Calu3 (cell line): ENCODE measurements at regions not wholly inside any gene's neighbourhood (a gene's known extent, or its start where the extent isn't known, plus 50 kb on each side); places are given as distances from the start of the nearest gene placed in this dataset.

Experiments
- BruUV-seq: library from RNA; stranded (reverse); fragments of 400-500 nt; replicated peaks from 2 replicates; lab custom pipeline; 2021; lab: Mats Ljungman, UMichigan
- CTCF ChIA-PET: fragments of 300-600 bp; sonication (Branson Sonifier 250); formaldehyde crosslinking; loops from one replicate; lab custom pipeline; 2022; ENCODE audit warnings: antibody characterized with exemption; lab: Charles Lee
- DNase-seq: peaks from one replicate; pipeline ENCODE4 v3.0.0; 2022
- H3K27ac Mint-ChIP-seq: one replicate; pipeline ENCODE4 v1.8.0; 2022; ENCODE audit warnings: mixed read lengths; ENCODE audit not compliant: unreplicated experiment
- H3K27me3 Mint-ChIP-seq: one replicate; pipeline ENCODE4 v1.8.0; 2022; ENCODE audit warnings: mixed read lengths; ENCODE audit not compliant: unreplicated experiment
- H3K36me3 Mint-ChIP-seq: one replicate; pipeline ENCODE4 v1.8.0; 2022; ENCODE audit warnings: mild to moderate bottlenecking, moderate library complexity, mixed read lengths; ENCODE audit not compliant: insufficient read depth, unreplicated experiment
- H3K4me1 Mint-ChIP-seq: one replicate; pipeline ENCODE4 v1.8.0; 2022; ENCODE audit warnings: mild to moderate bottlenecking, low read depth, mixed read lengths; ENCODE audit not compliant: unreplicated experiment
- H3K4me3 Mint-ChIP-seq: one replicate; pipeline ENCODE4 v1.8.0; 2022; ENCODE audit warnings: mild to moderate bottlenecking, low read depth, moderate library complexity, mixed read lengths; ENCODE audit not compliant: unreplicated experiment
- H3K9me3 Mint-ChIP-seq: one replicate; pipeline ENCODE4 v1.8.0; 2022; ENCODE audit warnings: low read depth, mixed read lengths; ENCODE audit not compliant: unreplicated experiment
- CTCF ChIP-seq: fragments of 200-600 bp; IDR thresholded peaks from one replicate; pipeline ENCODE4 v1.8.0; 2022; ENCODE audit warnings: antibody characterized with exemption; ENCODE audit not compliant: unreplicated experiment
- intact Hi-C: fragments of 100-400 bp; cut with micrococcal nuclease; formaldehyde crosslinking; loops from one replicate; pipeline ENCODE4 v1.10.0; 2022; ENCODE audit not compliant: unreplicated experiment

DNA sequence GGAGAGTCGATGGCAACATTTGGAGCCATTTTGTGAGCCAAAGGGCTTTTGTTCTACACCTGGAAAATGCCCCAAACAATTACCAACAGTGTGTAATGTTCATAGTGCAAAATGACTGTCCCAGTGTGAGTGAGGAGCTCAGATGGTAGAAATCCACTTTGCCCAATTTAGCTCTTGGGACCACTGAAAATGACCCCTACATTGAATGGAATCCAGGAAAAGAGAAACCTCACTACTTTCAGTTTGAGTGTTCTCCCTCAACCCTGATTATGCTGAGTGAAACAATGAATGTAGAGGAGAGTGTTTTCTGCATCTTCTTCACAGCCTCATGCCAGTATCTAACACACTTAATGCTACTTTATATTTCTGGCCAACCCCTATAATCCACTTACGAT is 84.9 kb upstream of the NRN1 start:
- no peak overlapping the region for H3K27ac Mint-ChIP-seq
- H3K36me3 Mint-ChIP-seq, result no peaks in the 10 kb centered on the region
- no peaks in the 10 kb centered on the region for H3K4me1 Mint-ChIP-seq
- TF ChIP-seq CTCF, result no peak
- intact Hi-C loops, result no loop called here
- peaks cover 33% of the 10 kb centered on the region for H3K27me3 Mint-ChIP-seq
- H3K4me3 Mint-ChIP-seq, result no peak overlapping the region
- no peak for DNase-seq
- CTCF ChIA-PET, result no interaction called here
- peaks cover 6% of the 10 kb centered on the region for H3K9me3 Mint-ChIP-seq
- BruUV-seq, result no TSS peak

- Mint-ChIP-seq H3K36me3 (no peaks in the 10 kb centered on the region), H3K4me3 (no peak overlapping the region), H3K4me1 (no peaks in the 10 kb centered on the region), H3K9me3 (peaks cover 6% of the 10 kb centered on the region), H3K27ac (no peak overlapping the region), H3K27me3 (peaks cover 33% of the 10 kb centered on the region)
- TF ChIP-seq CTCF, result no peak
- intact Hi-C loops, result no loop called here
- no peak for DNase-seq
- BruUV-seq, result no TSS peak
- CTCF ChIA-PET, result no interaction called here
Observed at GRCh38 chr6:6090861-6091607, 84.3 kb upstream of the NRN1 start.

GRCh38 chr6:6085928-6086668 is 79.4 kb upstream of the NRN1 start:
- no peak overlapping the region for H3K27ac Mint-ChIP-seq
- no peaks in the 10 kb centered on the region for H3K4me1 Mint-ChIP-seq
- BruUV-seq, result no TSS peak
- no peak for TF ChIP-seq CTCF
- CTCF ChIA-PET, result no interaction called here
- H3K27me3 Mint-ChIP-seq, result peaks cover 31% of the 10 kb centered on the region
- H3K36me3 Mint-ChIP-seq, result no peaks in the 10 kb centered on the region
- intact Hi-C loops, result no loop called here
- DNase-seq, result no peak
- peaks cover 2% of the 10 kb centered on the region for H3K9me3 Mint-ChIP-seq
- no peak overlapping the region for H3K4me3 Mint-ChIP-seq

- H3K27ac Mint-ChIP-seq, result no peak overlapping the region
- intact Hi-C loops, result no loop called here
- no TSS peak for BruUV-seq
- TF ChIP-seq CTCF, result no peak
- H3K27me3 Mint-ChIP-seq, result no peaks in the 10 kb centered on the region
- H3K9me3 Mint-ChIP-seq, result peaks cover 4% of the 10 kb centered on the region
- H3K4me3 Mint-ChIP-seq, result no peak overlapping the region
- H3K4me1 Mint-ChIP-seq, result no peaks in the 10 kb centered on the region
- H3K36me3 Mint-ChIP-seq, result no peaks in the 10 kb centered on the region
- no peak for DNase-seq
- CTCF ChIA-PET, result no interaction called here
Observed at GRCh38 chr6:6080975-6081374, 74.2 kb upstream of the NRN1 start.
